NCI-H2196 treated with DMSO at 0.1 percent for 48 hours (cell line): ENCODE measurements at regions not wholly inside any gene's neighbourhood (a gene's known extent, or its start where the extent isn't known, plus 50 kb on each side); places are given as distances from the start of the nearest gene placed in this dataset.
"Not testable (repeated sequence)": the region's sequence is repeated elsewhere in the genome, so short reads cannot be mapped to it uniquely, and the experiment has no call there.

Experiments used
- DNase-seq: peaks from one replicate; lab custom pipeline; 2025; ENCODE audit not compliant: unreplicated experiment; lab: John Stamatoyannopoulos, UW

DNA sequence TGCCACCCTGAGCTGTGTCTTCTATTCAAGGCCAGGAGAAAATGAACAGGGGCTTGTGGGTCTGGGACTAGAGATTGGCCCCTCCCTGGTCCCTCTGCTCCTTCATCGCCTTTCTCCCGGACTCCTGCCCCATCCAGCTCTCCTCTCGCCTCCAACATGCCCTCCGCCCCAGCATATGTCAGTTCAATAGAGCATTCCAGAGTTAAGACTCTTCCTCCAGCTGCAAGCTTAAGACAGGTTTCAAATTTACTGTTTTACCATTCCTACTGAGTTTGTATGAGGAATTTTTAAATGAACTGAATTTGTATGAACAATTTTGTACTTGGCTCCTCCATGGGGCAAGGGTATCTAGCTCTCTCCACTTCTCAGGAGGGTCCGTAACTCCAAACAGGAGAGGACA, 195.6 kb downstream of the TBC1D2B start:
- DNase-seq: no peak

DNA sequence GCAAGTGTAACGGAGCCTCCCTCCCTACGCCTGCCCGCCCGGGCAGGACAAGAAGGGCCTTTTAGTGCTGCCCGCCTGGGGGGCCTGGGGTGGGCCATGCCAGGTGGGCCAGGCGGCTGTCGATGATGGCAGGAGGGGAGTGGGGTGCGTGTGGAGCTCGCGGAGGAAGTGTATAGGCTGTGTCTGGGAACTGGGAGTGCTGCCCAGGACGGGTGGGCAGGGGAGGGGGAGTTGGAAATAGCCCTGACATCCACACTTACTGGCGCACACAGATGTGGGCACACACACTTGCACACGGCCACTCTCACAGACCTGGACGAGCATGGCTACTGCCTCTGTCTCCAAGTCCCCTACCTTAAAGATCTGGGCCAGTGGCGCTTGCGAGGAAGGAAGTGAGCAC, 196.0 kb downstream of the TBC1D2B start:
- not testable (repeated sequence) for DNase-seq

DNA sequence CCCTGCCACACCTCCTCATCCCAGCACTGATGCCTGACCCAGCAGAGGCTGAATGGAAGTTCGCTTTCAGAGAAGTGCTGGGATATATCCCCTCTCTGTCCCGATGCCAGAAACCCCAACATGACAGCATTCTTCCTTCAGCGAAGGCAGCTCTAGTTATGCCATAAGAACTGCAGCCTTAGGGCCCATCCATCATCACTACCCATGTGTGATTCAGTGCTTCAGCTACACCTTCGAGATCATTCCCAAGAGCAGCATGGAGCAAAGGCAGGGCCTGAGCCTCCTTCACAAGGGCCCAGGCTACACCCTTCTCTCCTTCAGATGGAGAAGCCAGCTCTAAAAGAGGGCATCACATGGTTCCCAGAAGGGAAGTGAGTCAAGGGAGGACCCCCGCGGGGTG, 198.0 kb downstream of the TBC1D2B start:
- DNase-seq: not testable (repeated sequence)

DNA sequence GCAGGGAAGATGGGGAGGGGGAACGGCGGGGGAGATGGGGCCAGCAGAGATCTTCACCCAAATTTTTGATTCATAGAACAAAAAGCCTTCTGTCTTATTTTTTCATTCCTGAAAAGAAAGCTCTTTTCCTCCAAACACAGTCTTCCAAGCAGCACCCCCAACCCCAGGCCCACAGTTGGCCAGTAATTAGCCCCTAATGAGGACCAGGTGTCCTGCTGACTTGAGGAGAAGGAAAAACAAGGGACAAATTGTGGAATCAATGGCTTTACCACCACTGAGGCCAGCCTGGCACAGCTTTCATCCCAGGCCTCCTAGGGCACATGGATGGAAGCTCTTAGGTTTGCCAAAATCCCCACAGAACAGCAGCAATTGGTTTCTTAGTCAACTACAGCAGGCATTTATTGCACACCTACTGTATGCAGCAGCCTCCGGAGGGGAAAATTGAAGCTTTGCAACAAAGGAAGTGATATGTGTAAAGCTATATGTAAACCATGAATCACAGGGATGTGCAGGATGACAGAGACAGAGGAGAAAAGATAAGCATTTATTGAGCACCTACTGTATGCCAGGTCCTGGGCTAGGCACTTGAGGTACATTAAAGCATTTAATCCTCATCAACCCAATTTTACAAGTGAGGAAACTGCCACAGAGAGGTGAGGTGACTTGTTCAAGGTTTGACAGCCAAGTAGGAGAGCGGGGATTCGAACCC, 199.5 kb downstream of the TBC1D2B start:
- DNase-seq: no peak

DNA sequence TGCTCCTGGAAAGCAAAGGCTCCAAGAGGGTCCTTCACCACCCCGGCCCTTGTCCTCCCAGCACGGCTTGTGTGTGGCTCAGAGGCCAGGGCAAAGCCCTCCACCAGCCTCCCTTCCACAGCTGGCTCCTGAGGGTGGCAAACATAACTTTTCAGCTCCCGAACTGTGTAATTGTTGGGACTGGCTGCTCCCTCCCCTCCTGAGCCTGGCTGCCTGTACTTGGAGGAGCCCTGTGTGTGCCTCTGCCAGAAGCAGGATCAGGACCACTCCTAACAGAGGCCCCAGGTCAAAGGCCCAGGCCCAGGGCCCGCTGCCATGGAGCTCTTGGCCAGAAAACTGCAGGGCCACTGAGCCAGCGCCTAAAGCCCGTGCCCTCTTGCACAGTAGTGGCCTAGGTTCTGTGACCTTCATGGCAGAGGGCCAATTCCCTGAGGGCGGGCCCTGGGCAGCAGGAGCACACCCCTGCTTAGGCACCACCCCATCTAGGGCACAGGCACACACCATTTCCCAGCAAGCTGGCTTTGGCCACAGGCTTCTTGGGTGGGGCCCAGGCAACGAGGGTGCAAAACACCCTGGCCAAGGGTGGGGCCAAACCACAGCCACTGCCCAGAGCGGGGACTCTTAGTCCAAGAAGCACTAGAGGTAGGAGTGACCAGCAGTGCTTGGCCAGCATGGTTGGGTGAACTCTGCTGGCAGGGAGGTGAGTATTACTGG, 201.2 kb downstream of the TBC1D2B start:
- not testable (repeated sequence) for DNase-seq

DNA sequence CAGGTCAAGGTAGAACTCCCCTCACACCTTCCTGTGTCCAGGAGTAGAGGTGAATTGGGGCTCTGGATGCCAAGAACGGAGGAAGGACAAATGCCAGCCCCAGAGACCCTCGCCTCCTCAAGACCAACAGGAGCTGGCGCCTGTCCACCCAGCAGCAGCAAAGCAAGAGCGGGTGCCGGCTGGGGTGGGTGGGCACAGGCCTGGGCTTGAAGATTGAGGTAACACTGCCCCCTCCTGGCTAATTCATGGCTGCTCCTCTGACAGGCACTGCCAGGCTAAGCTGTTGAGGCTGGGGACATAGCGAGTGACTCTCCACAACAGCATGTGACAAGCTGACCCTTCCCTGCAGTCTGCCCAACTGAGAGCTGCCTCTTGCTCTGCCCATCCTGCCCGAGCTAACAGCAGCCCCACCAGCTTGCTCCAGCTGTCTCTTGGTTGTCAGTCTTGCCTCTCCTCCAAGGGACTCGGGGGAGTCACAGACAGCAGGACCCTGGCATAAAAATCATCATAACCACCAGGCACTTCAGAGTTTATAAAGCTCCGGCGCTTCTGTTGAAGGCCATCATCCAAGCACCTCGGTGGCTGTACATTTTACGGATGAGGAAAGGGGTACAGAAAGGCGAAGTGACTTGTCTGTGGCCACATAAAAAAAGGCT, 202.3 kb downstream of the TBC1D2B start:
- DNase-seq: not testable (repeated sequence)

DNA sequence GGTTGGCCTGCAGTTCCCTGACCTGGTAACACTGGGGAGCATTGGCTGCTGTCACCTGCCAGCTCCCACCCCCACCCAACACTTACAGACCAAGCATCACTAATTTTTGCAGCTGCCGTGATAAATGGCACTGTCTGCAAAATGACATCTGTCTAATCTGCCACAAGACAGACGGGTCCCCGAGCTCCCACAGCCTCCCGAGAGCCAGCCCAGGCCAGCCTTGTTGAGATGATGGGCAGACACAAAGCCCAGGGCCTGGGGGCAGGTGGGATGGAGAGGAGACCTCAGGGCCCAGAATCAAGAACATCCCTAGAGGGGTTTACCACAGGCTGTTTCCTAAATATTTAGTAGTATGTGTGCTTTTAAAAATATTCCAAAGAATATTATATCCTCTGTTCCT, 203.4 kb downstream of the TBC1D2B start:
- DNase-seq: no peak

DNA sequence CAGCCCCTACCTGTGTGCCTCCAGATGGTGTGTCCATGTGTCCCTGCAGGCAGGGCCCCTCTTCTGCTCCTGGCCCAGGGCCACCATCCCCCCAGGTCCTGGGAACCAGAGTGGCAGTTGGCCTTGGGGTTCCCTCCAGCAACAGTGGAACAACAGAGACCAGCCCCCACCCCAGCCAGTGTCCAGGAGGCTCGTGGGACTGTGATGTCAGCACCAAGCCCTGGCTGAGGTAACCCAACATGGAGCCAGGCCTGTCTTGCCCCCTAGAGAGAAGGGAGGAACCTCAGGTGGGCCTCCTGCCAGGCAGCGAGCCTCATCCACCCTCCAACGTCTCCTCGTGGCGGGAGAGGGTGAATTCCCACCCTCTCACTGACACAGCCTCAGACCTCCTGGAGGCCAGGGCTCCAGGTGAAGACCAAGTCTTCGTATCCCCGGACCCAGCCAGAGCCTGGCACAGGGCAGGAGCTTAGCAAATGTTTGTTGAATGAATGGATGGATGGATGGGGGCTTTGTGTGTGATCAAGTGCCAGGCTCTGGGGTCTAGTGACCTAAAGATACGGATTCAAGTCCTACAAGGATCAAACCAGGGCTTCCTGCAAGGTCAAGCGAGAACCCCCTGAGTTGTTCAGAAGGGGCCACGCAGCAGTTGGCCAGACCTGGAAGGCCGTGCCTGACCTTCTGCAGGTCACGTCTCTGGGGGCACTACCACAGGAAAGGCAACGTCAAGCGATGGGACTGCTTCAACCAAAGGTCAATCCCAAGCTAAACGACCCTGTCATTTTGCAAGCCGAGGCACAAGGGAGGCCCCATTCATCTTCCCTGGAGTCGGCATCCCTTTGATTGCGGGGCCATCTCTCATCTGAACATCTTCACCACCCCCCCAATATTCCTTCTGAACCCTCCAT, 204.7 kb downstream of the TBC1D2B start:
- not testable (repeated sequence) for DNase-seq

DNA sequence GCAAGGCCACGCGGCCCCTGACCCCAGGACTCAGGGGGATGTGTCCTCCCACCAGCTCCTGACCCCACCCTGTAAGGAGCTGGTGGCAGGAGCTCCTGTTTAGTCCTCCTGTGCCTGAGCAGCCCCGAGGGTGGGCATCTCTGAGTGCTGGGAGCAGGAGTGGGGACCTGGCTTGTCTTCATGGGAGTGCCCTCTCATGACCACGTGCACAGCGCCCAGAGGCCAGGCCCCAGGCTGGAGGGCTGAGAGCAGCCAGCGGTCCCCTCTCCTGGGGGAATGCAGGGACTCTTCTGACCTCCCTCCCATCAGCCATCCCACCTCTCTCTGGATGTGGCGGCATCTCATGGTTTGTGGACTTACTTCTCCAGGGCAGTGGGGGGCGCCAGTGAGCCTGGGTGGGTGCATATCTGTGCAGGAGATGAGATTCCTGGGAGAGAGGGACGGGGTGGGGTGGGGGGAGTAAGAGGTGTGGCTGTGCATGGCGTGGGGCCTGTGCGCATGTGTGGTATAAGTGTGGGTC, 205.6 kb downstream of the TBC1D2B start:
- DNase-seq: no peak

DNA sequence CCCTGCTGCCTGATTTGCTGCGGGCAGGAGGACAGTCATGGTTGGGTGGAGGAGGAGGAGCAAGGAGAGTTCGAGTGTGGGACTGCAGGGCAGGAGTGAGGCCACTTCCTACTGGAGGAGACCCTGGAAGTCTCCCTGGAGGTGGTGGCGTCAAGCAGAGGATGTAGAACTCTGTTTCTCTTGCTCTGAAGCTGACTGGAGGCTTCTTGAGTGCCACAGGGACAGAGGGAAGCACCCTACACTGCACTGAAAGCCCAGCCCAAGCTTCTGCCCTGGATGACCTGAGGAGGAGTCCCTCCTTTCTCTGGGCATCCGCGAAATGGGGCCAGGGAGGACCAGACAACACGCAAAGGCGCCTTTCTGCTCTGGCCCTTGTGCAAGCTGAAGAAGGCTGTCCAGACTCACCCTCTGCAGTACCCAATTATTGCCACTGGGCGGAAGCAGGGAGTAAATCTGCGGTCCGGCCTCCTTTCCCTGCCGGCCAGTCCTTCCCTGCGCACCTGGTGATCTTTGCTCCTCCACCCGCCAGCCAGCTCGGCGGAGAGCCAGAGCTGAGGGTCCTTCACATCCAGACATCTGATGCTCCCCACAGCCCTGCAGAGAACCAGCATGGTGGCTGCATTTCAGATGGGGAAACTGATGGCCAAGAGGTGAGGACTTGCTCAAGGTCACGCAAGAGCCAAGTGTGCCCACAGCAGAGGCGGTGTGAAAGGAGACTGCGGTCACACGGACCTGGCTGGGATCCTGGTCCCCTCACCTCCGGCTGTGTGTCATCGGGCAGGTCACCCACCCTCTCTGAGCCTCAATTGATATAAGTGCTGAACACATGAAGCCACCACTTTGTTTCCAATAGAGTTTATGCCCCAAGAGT, 207.1 kb downstream of the TBC1D2B start:
- no peak for DNase-seq

DNA sequence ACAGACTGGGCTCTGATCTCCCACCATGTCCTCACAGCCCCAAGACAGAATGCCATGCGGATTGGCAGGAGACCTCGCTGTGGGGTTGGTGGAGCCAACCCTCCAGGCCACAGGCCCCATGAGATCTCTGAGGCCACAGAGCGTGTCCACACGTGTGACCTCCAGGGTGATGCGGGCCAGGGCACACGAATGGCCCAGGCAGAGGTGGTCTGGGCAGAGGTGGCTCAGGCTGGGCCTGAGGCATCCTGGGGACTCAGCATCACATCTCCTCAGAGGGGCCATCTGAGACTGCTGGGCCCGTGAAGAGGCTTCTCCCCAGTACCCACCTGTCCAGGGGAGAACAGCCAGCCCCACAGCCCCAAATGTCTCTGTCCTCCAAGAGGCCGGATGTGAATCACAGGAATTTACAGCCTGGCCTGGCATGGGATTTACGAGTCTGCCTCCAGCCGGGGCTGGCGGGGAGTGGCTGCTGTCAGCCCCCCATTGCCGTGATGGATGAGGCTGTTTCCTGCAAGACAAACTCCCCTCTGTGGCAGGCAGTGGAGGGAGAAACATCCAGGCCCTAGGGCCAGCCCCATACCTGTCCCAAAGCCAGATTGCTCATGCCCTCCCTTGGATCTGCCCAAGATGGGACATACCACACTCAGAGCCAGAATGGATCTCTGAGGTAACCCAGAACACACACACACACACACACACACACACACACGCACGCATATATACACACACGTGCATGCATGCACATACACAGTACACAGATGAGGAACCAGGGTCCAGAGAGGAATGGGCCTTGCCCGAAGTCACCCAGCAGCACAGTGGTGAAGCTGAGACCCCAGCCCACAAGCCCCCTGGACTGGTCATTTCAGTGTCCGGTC, 208.3 kb downstream of the TBC1D2B start:
- DNase-seq: no peak

DNA sequence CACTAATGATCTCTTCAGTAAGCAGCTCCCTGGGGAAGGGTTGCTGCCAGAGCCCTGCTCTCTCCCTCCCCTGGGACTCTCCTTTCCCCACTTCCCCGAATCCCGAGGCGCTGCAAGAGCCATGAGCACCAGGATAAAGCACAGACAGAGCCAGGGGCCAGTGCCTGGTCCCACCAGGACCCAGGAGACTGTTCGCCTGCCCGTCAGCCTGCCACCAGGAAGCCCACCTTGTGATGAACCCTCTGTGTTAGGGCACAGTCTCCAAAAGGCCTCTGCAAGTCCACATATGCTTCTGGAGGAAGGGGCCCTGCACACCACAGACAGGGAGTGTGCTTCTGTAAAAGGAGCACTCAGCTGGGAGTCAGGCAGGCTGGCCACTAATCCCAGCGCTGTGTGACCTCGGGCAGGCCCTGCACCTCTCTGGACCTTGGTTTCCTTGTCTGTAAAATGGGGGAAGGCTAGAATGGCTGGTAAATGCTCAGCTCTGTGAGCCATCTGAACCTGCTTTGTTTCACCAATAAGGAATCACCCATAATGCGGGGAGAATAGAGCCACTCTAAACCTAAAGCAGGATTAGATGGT, 209.4 kb downstream of the TBC1D2B start:
- not testable (repeated sequence) for DNase-seq

DNA sequence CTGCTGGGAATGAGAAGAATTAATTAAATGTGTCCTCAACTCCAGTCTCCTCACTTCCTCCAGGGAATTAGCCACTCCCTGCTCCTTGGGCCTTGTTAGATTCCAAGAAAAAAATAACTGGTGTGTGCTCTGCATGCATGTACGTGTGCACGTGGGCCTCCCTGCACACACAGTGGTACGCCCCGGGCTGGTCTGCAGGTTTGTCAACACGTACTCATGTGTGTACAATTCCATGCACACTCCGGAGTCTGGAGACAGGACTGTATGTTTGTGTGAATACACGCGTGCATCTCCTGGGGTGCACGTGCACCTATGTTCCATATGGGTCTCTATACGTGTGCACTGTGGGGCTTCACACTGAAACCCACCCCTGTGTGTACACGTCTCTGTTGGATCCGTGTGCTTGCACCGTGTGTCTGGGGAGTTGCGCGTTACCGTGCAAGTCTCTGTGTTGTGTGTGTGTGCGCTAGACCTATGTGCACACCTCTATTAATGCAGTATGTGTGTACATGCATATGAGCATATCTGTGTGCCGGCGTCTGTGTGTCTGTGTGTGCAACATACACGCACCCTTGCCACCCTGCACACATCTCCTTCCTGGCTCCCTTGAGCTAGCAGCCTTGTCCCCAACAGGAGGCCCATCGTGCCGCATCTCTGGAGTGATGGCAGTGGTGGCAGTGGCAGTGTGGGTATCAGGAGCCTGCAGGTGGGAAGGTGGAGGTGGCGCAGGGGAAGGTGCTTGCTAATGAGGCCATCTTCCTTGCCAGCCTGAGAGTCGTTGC, 210.1 kb downstream of the TBC1D2B start:
- DNase-seq: no peak

DNA sequence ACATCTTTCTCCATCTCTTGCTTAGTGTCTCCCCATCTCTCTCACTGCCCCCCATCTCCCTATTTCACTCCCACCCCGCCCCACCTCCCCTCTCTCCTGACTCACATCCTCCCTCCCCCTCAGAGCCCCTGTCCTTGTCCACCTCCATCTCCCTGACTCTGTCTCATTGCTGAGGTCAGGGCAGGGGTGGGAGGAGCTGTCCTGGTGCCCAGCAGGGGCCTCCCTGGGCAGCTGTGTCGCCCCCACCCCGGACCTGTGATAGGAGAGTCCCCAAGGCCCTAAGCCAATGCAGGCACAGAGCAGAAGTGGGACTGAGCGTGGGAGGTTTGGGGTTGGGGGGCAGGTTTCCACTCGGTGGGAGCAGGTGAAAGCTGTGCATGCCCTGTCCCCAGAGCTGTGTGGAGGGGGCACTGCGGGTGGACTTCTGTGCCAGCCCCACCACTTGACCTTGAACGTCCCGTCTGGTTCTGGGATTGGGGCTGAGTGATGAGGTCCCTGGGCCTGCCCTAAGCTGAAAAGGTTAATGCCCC, 210.8 kb downstream of the TBC1D2B start:
- DNase-seq: no peak

DNA sequence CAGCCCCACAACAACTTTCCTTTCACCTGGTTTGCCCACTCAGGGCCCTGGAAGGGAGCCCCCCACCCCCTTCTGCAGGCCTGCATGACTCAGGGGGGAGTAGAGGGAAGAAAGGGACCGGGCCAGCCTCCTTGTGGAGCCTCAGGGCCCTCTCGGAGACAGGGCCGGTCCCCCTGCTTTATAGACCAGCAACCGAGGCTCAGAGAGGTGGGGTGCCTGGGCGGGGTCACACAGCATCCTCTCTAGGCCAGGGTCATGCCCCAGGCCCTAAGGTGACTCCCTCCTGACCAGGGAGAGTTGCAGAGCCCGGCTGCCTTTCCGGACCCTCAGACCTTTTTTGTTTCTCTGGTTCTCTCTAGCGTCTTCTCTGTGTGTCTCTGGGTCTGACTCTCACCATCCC, 211.3 kb downstream of the TBC1D2B start:
- DNase-seq: no peak

DNA sequence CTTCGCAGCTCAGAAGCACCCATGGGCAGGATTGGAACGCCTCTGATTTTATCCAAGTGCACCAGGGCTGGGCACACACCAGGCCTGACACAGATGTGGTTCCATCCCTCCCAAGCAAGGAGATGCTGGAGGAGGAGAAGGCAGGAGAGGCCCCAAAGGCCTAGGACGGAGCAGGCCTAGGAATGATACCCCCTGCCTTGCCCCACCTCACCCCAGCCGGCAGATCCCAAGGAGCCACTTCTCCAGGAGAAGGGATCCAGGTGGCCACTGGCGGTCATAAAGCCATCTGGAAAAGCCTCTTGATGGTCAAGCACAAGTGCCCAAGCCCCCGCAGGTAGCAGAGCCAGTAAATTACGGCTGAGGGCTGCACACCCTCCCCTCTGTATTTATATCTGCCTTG, 211.8 kb downstream of the TBC1D2B start:
- DNase-seq: no peak

DNA sequence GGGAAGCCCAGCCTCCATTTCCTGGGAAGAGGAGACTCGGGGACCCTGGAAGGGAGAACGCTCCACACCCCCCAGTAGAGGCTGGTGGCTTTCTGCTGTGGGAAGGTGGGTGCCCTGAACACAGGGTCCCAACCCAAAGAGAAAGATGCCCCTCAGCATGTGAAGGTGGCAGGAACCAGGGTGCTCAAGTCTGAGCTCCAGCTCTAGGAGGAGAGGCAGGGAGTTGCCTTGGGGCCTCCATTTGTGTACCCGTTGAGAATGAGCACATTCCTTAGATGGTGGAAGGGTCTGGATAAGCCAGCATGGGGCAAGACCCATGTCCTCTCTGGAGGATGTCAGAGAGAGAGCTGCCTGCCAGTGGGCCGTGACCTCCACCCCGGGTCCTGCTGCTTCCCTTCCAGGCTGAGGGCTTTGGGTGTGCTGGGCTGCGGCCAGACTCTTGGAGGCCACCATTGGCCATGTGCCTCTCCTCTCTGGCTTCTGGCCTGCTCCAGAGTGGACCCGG, 212.4 kb downstream of the TBC1D2B start:
- DNase-seq: no peak
